HepG2 (cell line): ENCODE measurements at regions not wholly inside any gene's neighbourhood (a gene's known extent, or its start where the extent isn't known, plus 50 kb on each side); places are given as distances from the start of the nearest gene placed in this dataset.

Experiments used
- ATAC-seq: fragments of 200-7000 bp; cut with Tn5 transposase; 3 replicates; pipeline ENCODE4 v1.9.1; 2020; ENCODE audit warnings: mild to moderate bottlenecking, moderate library complexity
- BruUV-seq: library from RNA; stranded (reverse); fragments of 400-500 nt; replicated peaks from 2 replicates; lab custom pipeline; 2021; lab: Mats Ljungman, UMichigan
- CTCF ChIA-PET: fragments of 300-600 bp; formaldehyde crosslinking; extraction: SDS; loops from one replicate; lab custom pipeline; 2021; ENCODE audit warnings: low total read pairs, inconsistent platforms, low intra/inter-chr PET ratio; lab: Yijun Ruan, JAX
- POLR2A ChIA-PET: fragments of 350-600 bp; sonication (Branson Sonifier 250); formaldehyde crosslinking; loops from one replicate; lab custom pipeline; 2020; ENCODE audit warnings: antibody characterized with exemption, inconsistent platforms; lab: Yijun Ruan, JAX
- DNase-seq: peaks from one replicate; pipeline ENCODE4 v3.0.0-alpha.2; 2015; ENCODE audit warnings: low spot score
- FAIRE-seq: peaks from 3 replicates; lab custom pipeline; 2011; peaks lifted over from hg19 to GRCh38; lab: Jason Lieb, UNC
- H2AFZ ChIP-seq: one replicate; pipeline ENCODE4 v1.6.1; 2011; ENCODE audit warnings: low read length, inconsistent platforms
- H3K27ac ChIP-seq: fragments of 300-600 bp; 3 replicates; pipeline ENCODE4 v1.8.0; 2011; ENCODE audit warnings: mixed run types, mild to moderate bottlenecking, mixed read lengths, low read length, inconsistent platforms; ENCODE audit not compliant: insufficient read depth; ENCODE audit errors: extremely low read length
- H3K27me3 ChIP-seq, 2 experiments: fragments of 200-600 bp in 1 of 2; 2 replicates in 1 of 2; 3 replicates in 1 of 2; pipeline versions ENCODE4 v1.6.0 to v1.8.0; 2011; ENCODE audit warnings: low read length in 2 of 2, mild to moderate bottlenecking in 2 of 2, moderate library complexity in 2 of 2, inconsistent platforms in 1 of 2; ENCODE audit not compliant: insufficient read depth in 2 of 2, control insufficient read depth in 1 of 2
- H3K36me3 ChIP-seq, 2 experiments: fragments of 200-600 bp in 1 of 2; replicated peaks in 1 of 2; 2 replicates in 1 of 2; 3 replicates in 1 of 2; pipeline versions ENCODE4 v1.5.1 to v1.8.0; 2011; ENCODE audit warnings: low read length in 2 of 2, inconsistent platforms in 1 of 2; ENCODE audit not compliant: insufficient read depth in 2 of 2, control insufficient read depth in 1 of 2
- H3K4me1 ChIP-seq: 2 replicates; pipeline ENCODE4 v1.5.1; 2012; ENCODE audit warnings: low read length, inconsistent platforms; ENCODE audit not compliant: insufficient read depth
- H3K4me2 ChIP-seq: 2 replicates; pipeline ENCODE4 v1.6.0; 2011; ENCODE audit warnings: low read depth, low read length, inconsistent platforms
- H3K4me3 ChIP-seq, 3 experiments: fragments of 200-600 bp in 1 of 3; sonication (generic), shearing (Covaris generic) in 1 of 3; replicated peaks in 1 of 3; 2 replicates each; pipeline ENCODE4 v1.5.1; 2011 to 2016; ENCODE audit warnings: low read length in 3 of 3, inconsistent platforms in 2 of 3, low read depth in 2 of 3, mild to moderate bottlenecking in 2 of 3, control low read depth in 1 of 3, mixed read lengths in 1 of 3; ENCODE audit not compliant: insufficient read depth in 1 of 3
- H3K79me2 ChIP-seq: one replicate; pipeline ENCODE4 v1.6.1; 2011; ENCODE audit warnings: low read length, inconsistent platforms; ENCODE audit not compliant: insufficient read depth
- H3K9ac ChIP-seq: 2 replicates; pipeline ENCODE4 v1.6.0; 2011; ENCODE audit warnings: mild to moderate bottlenecking, low read depth, low read length, inconsistent platforms; ENCODE audit not compliant: insufficient read depth
- H3K9me3 ChIP-seq: 2 replicates; pipeline ENCODE4 v1.5.1; 2012; ENCODE audit warnings: mild to moderate bottlenecking, low read length
- H4K20me1 ChIP-seq: 2 replicates; pipeline ENCODE4 v1.6.0; 2011; ENCODE audit warnings: inconsistent platforms, mild to moderate bottlenecking, low read length, moderate library complexity; ENCODE audit not compliant: insufficient read depth
- MAFK ChIP-seq, 2 experiments: IDR thresholded peaks in 1 of 2; conservative IDR thresholded peaks in 1 of 2; 2 replicates each; pipeline ENCODE4 v1.6.1; 2011; ENCODE audit warnings: improper control_type of control experiment in 2 of 2, low read length in 2 of 2
- PHF5A ChIP-seq: IDR thresholded peaks from one replicate; pipeline ENCODE4 v1.6.1; 2018; ENCODE audit warnings: low read depth, missing genetic modification reagents; ENCODE audit not compliant: unreplicated experiment
- PRPF4 ChIP-seq: fragments of 200-400 bp; formaldehyde crosslinking; IDR thresholded peaks from 2 replicates; pipeline ENCODE4 v1.6.1; 2016; ENCODE audit warnings: low read length, low read depth; ENCODE audit not compliant: poor library complexity, severe bottlenecking
- TBX2 ChIP-seq: sonication (generic); formaldehyde crosslinking; IDR thresholded peaks from 2 replicates; pipeline ENCODE4 v1.5.0; 2020; ENCODE audit warnings: missing genetic modification reagents, mild to moderate bottlenecking, borderline replicate concordance
- ZFX ChIP-seq: sonication (generic); formaldehyde crosslinking; IDR thresholded peaks from 2 replicates; pipeline ENCODE4 v1.4.0; 2020; ENCODE audit warnings: mild to moderate bottlenecking, low read depth, missing genetic modification reagents, moderate library complexity
- ZNF749 ChIP-seq: sonication (generic); formaldehyde crosslinking; IDR thresholded peaks from 2 replicates; pipeline ENCODE4 v1.8.0; 2022; ENCODE audit warnings: mild to moderate bottlenecking, missing genetic modification reagents, moderate library complexity, borderline replicate concordance
- WGBS: methylation state at CpG from one replicate; pipeline ENCODE4 v1.1.6; 2017; ENCODE audit warnings: low lambda C conversion rate; 5-methylcytosine and 5-hydroxymethylcytosine counted together
- in situ Hi-C: cut with HindIII; loops from 2 replicates; pipeline ENCODE4 v1.10.0; 2017; ENCODE audit warnings: low pct_unique_long_range_greater_than_20kb; ENCODE audit not compliant: extremely low pct_ligation_motif_present
- intact Hi-C: fragments of 100-400 bp; cut with micrococcal nuclease; formaldehyde crosslinking; loops from one replicate; pipeline ENCODE4 v1.10.0; 2022; ENCODE audit not compliant: unreplicated experiment
- TF ChIP-seq, protein P1 (sequence below): sonication (generic); formaldehyde crosslinking; IDR thresholded peaks from 2 replicates; pipeline ENCODE4 v1.8.1; 2023; ENCODE audit warnings: mild to moderate bottlenecking, moderate library complexity, missing genetic modification reagents
- TF ChIP-seq, protein P2 (sequence below), 2 experiments: sonication (generic) in 1 of 2; formaldehyde crosslinking in 1 of 2; IDR thresholded peaks; 2 replicates each; pipeline versions ENCODE4 v1.5.1 to v1.6.1; 2011 to 2020; ENCODE audit warnings: borderline replicate concordance in 1 of 2, low read depth in 1 of 2, low read length in 1 of 2, mild to moderate bottlenecking in 1 of 2, missing genetic modification reagents in 1 of 2, moderate library complexity in 1 of 2
- TF ChIP-seq, protein P3 (sequence below): sonication (generic); formaldehyde crosslinking; IDR thresholded peaks from 2 replicates; pipeline ENCODE4 v1.4.0; 2020; ENCODE audit warnings: missing genetic modification reagents
- TF ChIP-seq, protein P4 (sequence below): IDR thresholded peaks from 2 replicates; pipeline ENCODE4 v1.4.0; 2020; ENCODE audit warnings: mild to moderate bottlenecking, missing genetic modification reagents

DNA sequence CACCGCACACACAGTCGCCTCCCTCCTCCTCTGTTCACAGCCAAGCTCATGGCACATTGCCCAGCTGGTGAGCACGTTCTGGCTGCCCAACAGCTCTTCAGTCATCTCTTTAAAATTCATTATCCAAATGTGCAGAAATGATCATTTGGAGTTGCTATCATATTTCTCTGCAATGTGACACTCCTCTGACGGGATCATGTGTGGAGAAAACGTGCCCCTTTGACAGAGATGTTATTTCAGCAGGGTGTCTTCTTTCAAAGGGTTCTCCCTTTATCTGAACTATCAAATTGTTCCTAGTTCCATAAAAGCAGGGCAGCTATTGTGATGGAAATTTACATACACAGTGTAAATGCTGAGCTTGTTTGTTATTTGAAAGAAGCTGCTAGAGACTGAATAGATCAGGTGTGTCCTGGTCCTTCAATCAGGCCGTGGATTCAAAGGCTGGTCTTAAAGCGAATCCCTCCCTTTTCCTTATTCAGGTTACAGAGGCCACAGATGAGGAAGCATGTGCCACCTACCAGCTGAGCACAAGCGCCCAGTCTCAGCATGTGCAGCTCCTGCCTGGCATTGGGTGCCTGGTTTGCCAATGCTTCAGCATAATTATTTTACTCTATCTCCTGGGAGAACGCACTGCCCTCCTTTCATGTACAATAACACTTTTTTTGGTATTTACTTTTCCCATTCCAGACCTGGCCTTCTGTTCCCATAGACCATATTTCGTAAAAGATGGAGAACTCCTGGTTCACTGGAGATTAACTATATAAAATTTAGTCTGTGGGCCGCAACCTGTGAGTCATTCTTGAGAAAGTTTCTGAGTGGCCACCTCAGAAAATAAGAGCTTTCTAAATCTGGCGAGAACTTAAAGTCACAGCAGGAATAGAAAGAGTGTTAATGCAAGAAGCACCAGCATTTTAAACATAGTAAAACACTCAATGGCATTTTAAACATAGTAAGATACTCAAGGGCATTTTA lies 433.7 kb downstream of the ENC1 start:
- Histone ChIP-seq H3K79me2 (no peaks in the 10 kb centered on the region), H3K4me2 (no peak overlapping the region), H3K4me3 (no peak overlapping the region), H3K9me3 (no peaks in the 10 kb centered on the region), H3K27ac (no peak overlapping the region), H3K9ac (no peak overlapping the region), H3K27me3 (peaks cover 0 to 12% of the 10 kb centered on the region in 2 experiments; a peak in 2 of 5 replicates), H3K4me1 (no peaks in the 10 kb centered on the region), H4K20me1 (no peaks in the 10 kb centered on the region), H3K36me3 (no peaks in the 10 kb centered on the region), H2AFZ (no peak overlapping the region)
- CTCF ChIA-PET = no interaction called here
- intact Hi-C loops (no loop called here), in situ Hi-C loops (no loop called here)
- ATAC-seq (no peak), DNase-seq (no peak), FAIRE-seq (no peak)
- no TSS peak for BruUV-seq
- POLR2A ChIA-PET = no interaction called here
- 28% methylated on average over 12 of the region's 12 CpGs for WGBS
- TF ChIP-seq ZNF749 (CRISPR knock-in tag) = no peak
- TF ChIP-seq, protein P1, sequence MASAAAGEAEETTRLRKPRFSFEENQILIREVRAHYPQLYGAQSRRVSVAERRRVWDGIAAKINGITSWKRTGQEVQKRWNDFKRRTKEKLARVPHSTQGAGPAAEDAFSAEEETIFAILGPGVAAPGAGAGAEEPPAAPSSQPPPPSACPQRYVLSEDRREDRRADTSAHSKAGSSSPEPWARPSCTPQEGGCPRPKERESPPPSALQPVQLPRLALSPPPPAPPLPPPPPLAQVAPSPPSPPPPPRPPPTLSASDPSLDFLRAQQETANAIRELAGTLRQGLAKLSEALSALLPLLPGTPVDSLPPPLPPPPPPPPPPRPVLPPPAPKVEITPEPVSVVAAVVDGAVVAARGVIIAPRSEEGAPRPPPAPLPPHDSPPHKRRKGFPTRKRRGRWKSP (CRISPR knock-in tag) = no peak
- no peak for TF ChIP-seq TBX2 (CRISPR knock-in tag)
- TF ChIP-seq PHF5A (CRISPR knock-in tag) = no peak
- TF ChIP-seq, protein P2, sequence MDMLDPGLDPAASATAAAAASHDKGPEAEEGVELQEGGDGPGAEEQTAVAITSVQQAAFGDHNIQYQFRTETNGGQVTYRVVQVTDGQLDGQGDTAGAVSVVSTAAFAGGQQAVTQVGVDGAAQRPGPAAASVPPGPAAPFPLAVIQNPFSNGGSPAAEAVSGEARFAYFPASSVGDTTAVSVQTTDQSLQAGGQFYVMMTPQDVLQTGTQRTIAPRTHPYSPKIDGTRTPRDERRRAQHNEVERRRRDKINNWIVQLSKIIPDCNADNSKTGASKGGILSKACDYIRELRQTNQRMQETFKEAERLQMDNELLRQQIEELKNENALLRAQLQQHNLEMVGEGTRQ (IDR thresholded peaks at IDR 0.05; ENCODE audit: low read depth, low read length) = no peak
- TF ChIP-seq, protein P2 (CRISPR knock-in tag; IDR thresholded peaks at IDR 0.05; ENCODE audit: borderline replicate concordance) = no peak
- TF ChIP-seq, protein P3, sequence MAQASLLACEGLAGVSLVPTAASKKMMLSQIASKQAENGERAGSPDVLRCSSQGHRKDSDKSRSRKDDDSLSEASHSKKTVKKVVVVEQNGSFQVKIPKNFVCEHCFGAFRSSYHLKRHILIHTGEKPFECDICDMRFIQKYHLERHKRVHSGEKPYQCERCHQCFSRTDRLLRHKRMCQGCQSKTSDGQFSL (CRISPR knock-in tag) = no peak
- TF ChIP-seq PRPF4 = no peak
- no peak for TF ChIP-seq ZFX
- TF ChIP-seq MAFK (conservative IDR thresholded peaks at IDR 0.05 in 1 of 2, IDR thresholded peaks at IDR 0.05 in 1 of 2; ENCODE audit: low read length in 2 of 2) = no peak
- TF ChIP-seq, protein P4, sequence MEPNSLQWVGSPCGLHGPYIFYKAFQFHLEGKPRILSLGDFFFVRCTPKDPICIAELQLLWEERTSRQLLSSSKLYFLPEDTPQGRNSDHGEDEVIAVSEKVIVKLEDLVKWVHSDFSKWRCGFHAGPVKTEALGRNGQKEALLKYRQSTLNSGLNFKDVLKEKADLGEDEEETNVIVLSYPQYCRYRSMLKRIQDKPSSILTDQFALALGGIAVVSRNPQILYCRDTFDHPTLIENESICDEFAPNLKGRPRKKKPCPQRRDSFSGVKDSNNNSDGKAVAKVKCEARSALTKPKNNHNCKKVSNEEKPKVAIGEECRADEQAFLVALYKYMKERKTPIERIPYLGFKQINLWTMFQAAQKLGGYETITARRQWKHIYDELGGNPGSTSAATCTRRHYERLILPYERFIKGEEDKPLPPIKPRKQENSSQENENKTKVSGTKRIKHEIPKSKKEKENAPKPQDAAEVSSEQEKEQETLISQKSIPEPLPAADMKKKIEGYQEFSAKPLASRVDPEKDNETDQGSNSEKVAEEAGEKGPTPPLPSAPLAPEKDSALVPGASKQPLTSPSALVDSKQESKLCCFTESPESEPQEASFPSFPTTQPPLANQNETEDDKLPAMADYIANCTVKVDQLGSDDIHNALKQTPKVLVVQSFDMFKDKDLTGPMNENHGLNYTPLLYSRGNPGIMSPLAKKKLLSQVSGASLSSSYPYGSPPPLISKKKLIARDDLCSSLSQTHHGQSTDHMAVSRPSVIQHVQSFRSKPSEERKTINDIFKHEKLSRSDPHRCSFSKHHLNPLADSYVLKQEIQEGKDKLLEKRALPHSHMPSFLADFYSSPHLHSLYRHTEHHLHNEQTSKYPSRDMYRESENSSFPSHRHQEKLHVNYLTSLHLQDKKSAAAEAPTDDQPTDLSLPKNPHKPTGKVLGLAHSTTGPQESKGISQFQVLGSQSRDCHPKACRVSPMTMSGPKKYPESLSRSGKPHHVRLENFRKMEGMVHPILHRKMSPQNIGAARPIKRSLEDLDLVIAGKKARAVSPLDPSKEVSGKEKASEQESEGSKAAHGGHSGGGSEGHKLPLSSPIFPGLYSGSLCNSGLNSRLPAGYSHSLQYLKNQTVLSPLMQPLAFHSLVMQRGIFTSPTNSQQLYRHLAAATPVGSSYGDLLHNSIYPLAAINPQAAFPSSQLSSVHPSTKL (CRISPR knock-in tag) = no peak
